ENCODE measurements at regions not wholly inside any gene's neighbourhood (a gene's known extent, or its start where the extent isn't known, plus 50 kb on each side); places are given as distances from the start of the nearest gene placed in this dataset.

GRCh38 chr5:158644301-158644700, 455.4 kb downstream of the EBF1 start:
- no peak for DNase-seq

GRCh38 chr5:158643840-158644239, 455.9 kb downstream of the EBF1 start:
- DNase-seq = no peak

GRCh38 chr5:158642879-158643278, 456.8 kb downstream of the EBF1 start:
- no peak for DNase-seq

- DNase-seq = no peak
These were observed 458.7 kb downstream of the EBF1 start for GRCh38 chr5:158641016-158641415.

GRCh38 chr5:158640593-158640980, 459.1 kb downstream of the EBF1 start:
- DNase-seq = no peak

GRCh38 chr5:158639881-158640592, 459.7 kb downstream of the EBF1 start:
- DNase-seq = no peak

- DNase-seq = no peak
These were observed 461.3 kb downstream of the EBF1 start for GRCh38 chr5:158638396-158638795.

GRCh38 chr5:158637039-158637438, 462.7 kb downstream of the EBF1 start:
- no peak for DNase-seq

- no peak for DNase-seq
These were observed 464.2 kb downstream of the EBF1 start for GRCh38 chr5:158635565-158635964.

- no peak for DNase-seq
These were observed 465.0 kb downstream of the EBF1 start for GRCh38 chr5:158634714-158635113.

GRCh38 chr5:158629591-158630312, 470.0 kb downstream of the EBF1 start:
- no peak for DNase-seq

- no peak for DNase-seq
These were observed 473.0 kb downstream of the EBF1 start for GRCh38 chr5:158626718-158627117.

- DNase-seq = no peak
These were observed 475.7 kb downstream of the EBF1 start for GRCh38 chr5:158623971-158624370.

- DNase-seq = no peak
These were observed 478.3 kb downstream of the EBF1 start for GRCh38 chr5:158621391-158621790.

- DNase-seq = no peak
These were observed 480.5 kb downstream of the EBF1 start for GRCh38 chr5:158619083-158619788.

- no peak for DNase-seq
These were observed 481.5 kb downstream of the EBF1 start for GRCh38 chr5:158618256-158618655.

GRCh38 chr5:158616707-158617106, 483.0 kb downstream of the EBF1 start:
- no peak for DNase-seq

GRCh38 chr5:158614951-158615350, 484.8 kb downstream of the EBF1 start:
- DNase-seq = no peak

GRCh38 chr5:158611581-158611980, 488.1 kb downstream of the EBF1 start:
- no peak for DNase-seq

GRCh38 chr5:158610051-158610415, 489.7 kb downstream of the EBF1 start:
- no peak for DNase-seq

GRCh38 chr5:158609333-158610050, 490.2 kb downstream of the EBF1 start:
- no peak for DNase-seq

- no peak for DNase-seq
These were observed 492.6 kb downstream of the EBF1 start for GRCh38 chr5:158607088-158607487.

- no peak for DNase-seq
These were observed 493.5 kb downstream of the EBF1 start for GRCh38 chr5:158606233-158606632.

All from stimulated activated CD8-positive, alpha-beta memory T cell treated with anti-CD3 and anti-CD28 coated beads, Interleukin-4, amount 100 ng/mL, for 48 hours (primary cell).